ENCODE measurements at regions not wholly inside any gene's neighbourhood (a gene's known extent, or its start where the extent isn't known, plus 50 kb on each side); places are given as distances from the start of the nearest gene placed in this dataset.

GRCh38 chr7:46297515-46297914 is 376.4 kb upstream of the IGFBP3 start:
- no peaks in the 10 kb centered on the region for H3K4me1 Mint-ChIP-seq (ENCODE audit: low read depth)
- ChIA-PET CTCF (no interaction called here), POLR2A (no interaction called here)
- H3K4me3 Mint-ChIP-seq, result no peak overlapping the region
- no peak for ATAC-seq
- H3K27me3 Mint-ChIP-seq, result no peaks in the 10 kb centered on the region
- H3K9me3 Mint-ChIP-seq, result no peaks in the 10 kb centered on the region
- intact Hi-C loops (cut with micrococcal nuclease), result no loop called here
- H3K27ac Mint-ChIP-seq, result no peak overlapping the region
- no peak for TF ChIP-seq CTCF (IDR thresholded peaks at IDR 0.05)
- H3K36me3 Mint-ChIP-seq (ENCODE audit: low read depth), result no peaks in the 10 kb centered on the region
- DNase-seq, result no peak

GRCh38 chr7:46296526-46296925 is 375.5 kb upstream of the IGFBP3 start:
- ChIA-PET CTCF (no interaction called here), POLR2A (no interaction called here)
- no peaks in the 10 kb centered on the region for H3K9me3 Mint-ChIP-seq

GRCh38 chr7:46294381-46294780 is 373.3 kb upstream of the IGFBP3 start:
- ChIA-PET POLR2A (no interaction called here), CTCF (no interaction called here)
- Mint-ChIP-seq H3K27me3 (no peaks in the 10 kb centered on the region), H3K4me1 (ENCODE audit: low read depth) (no peaks in the 10 kb centered on the region), H3K36me3 (ENCODE audit: low read depth) (no peaks in the 10 kb centered on the region), H3K27ac (no peak overlapping the region), H3K4me3 (no peak overlapping the region), H3K9me3 (no peaks in the 10 kb centered on the region)
- intact Hi-C loops (cut with micrococcal nuclease), result no loop called here
- no peak for DNase-seq
- no peak for ATAC-seq
- TF ChIP-seq CTCF (IDR thresholded peaks at IDR 0.05), result no peak

More at GRCh38 chr7:46296526-46296925, 375.5 kb upstream of the IGFBP3 start:
- H3K36me3 Mint-ChIP-seq (ENCODE audit: low read depth), result no peaks in the 10 kb centered on the region
- no peak for TF ChIP-seq CTCF (IDR thresholded peaks at IDR 0.05)
- H3K4me3 Mint-ChIP-seq, result no peak overlapping the region
- DNase-seq (no peak), ATAC-seq (no peak)
- H3K27me3 Mint-ChIP-seq, result no peaks in the 10 kb centered on the region
- intact Hi-C loops (cut with micrococcal nuclease), result no loop called here
- no peaks in the 10 kb centered on the region for H3K4me1 Mint-ChIP-seq (ENCODE audit: low read depth)
- H3K27ac Mint-ChIP-seq, result no peak overlapping the region

GRCh38 chr7:46292741-46293140 is 371.7 kb upstream of the IGFBP3 start:
- ChIA-PET CTCF (no interaction called here), POLR2A (no interaction called here)
- intact Hi-C loops (cut with micrococcal nuclease), result no loop called here
- Mint-ChIP-seq H3K9me3 (no peaks in the 10 kb centered on the region), H3K4me1 (ENCODE audit: low read depth) (no peaks in the 10 kb centered on the region), H3K27me3 (no peaks in the 10 kb centered on the region), H3K36me3 (ENCODE audit: low read depth) (no peaks in the 10 kb centered on the region), H3K4me3 (no peak overlapping the region), H3K27ac (no peak overlapping the region)
- TF ChIP-seq CTCF (IDR thresholded peaks at IDR 0.05), result no peak
- DNase-seq (no peak), ATAC-seq (no peak)

GRCh38 chr7:46291601-46292150 is 370.6 kb upstream of the IGFBP3 start:
- ATAC-seq, result no peak
- intact Hi-C loops (cut with micrococcal nuclease), result no loop called here

More at GRCh38 chr7:46291601-46292150, 370.6 kb upstream of the IGFBP3 start:
- no peaks in the 10 kb centered on the region for H3K4me1 Mint-ChIP-seq (ENCODE audit: low read depth)
- no peaks in the 10 kb centered on the region for H3K9me3 Mint-ChIP-seq
- TF ChIP-seq CTCF (IDR thresholded peaks at IDR 0.05), result no peak
- no peak for DNase-seq
- no peak overlapping the region for H3K4me3 Mint-ChIP-seq
- ChIA-PET CTCF (no interaction called here), POLR2A (no interaction called here)
- H3K27ac Mint-ChIP-seq, result no peak overlapping the region
- no peaks in the 10 kb centered on the region for H3K27me3 Mint-ChIP-seq
- H3K36me3 Mint-ChIP-seq (ENCODE audit: low read depth), result no peaks in the 10 kb centered on the region
